ENCODE measurements at regions not wholly inside any gene's neighbourhood (a gene's known extent, or its start where the extent isn't known, plus 50 kb on each side); places are given as distances from the start of the nearest gene placed in this dataset.

DNA sequence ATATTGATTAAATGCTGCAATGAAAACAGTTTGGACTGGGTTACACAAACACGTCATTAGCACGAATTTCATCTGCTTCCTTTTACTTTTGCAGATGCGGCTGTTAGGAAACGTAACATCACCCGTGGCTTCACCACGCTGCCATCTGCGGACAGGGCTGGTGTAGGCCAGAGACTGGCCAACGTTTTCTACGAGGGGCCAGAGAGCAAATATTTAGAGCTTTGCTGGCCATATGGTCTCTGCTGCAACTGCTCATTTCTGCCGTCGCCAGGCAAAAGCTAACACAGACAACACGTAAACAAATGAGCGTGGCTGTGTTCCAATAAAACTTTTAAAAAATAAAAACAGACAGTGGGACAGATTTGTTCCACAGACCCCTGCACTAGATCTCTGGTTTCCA is 96.6 kb downstream of the ENGASE start:
- TF ChIP-seq, protein P1, sequence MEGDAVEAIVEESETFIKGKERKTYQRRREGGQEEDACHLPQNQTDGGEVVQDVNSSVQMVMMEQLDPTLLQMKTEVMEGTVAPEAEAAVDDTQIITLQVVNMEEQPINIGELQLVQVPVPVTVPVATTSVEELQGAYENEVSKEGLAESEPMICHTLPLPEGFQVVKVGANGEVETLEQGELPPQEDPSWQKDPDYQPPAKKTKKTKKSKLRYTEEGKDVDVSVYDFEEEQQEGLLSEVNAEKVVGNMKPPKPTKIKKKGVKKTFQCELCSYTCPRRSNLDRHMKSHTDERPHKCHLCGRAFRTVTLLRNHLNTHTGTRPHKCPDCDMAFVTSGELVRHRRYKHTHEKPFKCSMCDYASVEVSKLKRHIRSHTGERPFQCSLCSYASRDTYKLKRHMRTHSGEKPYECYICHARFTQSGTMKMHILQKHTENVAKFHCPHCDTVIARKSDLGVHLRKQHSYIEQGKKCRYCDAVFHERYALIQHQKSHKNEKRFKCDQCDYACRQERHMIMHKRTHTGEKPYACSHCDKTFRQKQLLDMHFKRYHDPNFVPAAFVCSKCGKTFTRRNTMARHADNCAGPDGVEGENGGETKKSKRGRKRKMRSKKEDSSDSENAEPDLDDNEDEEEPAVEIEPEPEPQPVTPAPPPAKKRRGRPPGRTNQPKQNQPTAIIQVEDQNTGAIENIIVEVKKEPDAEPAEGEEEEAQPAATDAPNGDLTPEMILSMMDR (IDR thresholded peaks at IDR 0.05) = no peak
- H3K27me3 ChIP-seq = peaks cover 4% of the 10 kb centered on the region
- intact Hi-C loops (cut with DNase I) = no loop called here

DNA sequence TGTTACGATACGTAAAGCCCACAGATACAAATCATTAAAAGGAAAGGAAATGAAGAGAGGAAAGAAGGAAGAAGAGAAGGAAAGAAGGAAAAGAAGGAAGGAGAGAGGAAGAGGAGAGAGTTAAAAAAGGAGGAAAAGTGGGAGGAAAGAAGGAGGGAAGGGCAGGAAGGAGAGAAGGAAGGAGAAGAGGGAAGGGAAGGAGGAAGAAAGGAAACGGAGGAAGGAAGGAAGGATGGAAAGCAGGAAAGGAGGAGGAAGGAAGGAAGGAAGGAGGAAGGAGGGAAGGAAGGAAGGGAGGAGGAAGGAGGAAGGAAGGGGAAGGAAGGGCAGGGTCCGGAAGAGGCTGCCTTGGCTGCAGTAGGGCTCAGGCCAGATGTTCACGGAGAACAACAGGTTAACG is 95.2 kb downstream of the ENGASE start:
- H3K4me3 ChIP-seq = no peak overlapping the region
- TF ChIP-seq, protein P1 (IDR thresholded peaks at IDR 0.05) = no peak
- intact Hi-C loops (cut with DNase I) = no loop called here
- peaks cover 8% of the 10 kb centered on the region for H3K27me3 ChIP-seq
- no peak overlapping the region for H3K27ac ChIP-seq
- no peaks in the 10 kb centered on the region for H3K9me3 ChIP-seq
- DNase-seq (ENCODE audit: low spot score in 2 of 2) = no peak
- no peaks in the 10 kb centered on the region for H3K4me1 ChIP-seq
- no peaks in the 10 kb centered on the region for H3K36me3 ChIP-seq

More for the DNA sequence above, 96.6 kb downstream of the ENGASE start:
- H3K4me1 ChIP-seq = no peaks in the 10 kb centered on the region
- H3K27ac ChIP-seq = no peak overlapping the region
- H3K4me3 ChIP-seq = no peak overlapping the region
- no peaks in the 10 kb centered on the region for H3K36me3 ChIP-seq
- H3K9me3 ChIP-seq = no peaks in the 10 kb centered on the region
- no peak for DNase-seq (ENCODE audit: low spot score in 2 of 2)

DNA sequence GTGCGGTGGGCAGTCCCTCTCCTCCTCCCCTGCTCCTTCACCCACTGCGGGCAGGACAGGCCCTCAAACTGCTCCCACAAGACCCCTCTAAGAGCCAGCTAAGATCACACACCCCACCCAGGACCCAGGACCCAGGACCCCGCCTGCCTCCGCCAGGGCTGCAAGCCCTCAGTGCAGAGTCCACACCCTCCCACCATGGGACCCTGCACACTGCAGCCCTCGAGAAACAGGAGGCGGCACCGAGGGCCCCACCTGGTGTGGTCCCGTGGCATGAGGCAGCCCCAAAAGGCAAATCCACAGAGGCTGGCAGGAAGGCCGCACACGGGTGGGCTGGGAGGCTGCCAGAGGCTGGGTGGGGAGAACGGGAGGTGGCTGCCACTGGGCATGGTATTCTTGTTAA is 94.7 kb downstream of the ENGASE start:
- H3K9me3 ChIP-seq = no peaks in the 10 kb centered on the region
- H3K4me1 ChIP-seq = no peaks in the 10 kb centered on the region
- intact Hi-C loops (cut with DNase I) = no loop called here
- H3K27me3 ChIP-seq = peaks cover 8% of the 10 kb centered on the region
- H3K36me3 ChIP-seq = no peaks in the 10 kb centered on the region
- TF ChIP-seq, protein P1 (IDR thresholded peaks at IDR 0.05) = no peak
- H3K27ac ChIP-seq = no peak overlapping the region
- H3K4me3 ChIP-seq = no peak overlapping the region
- no peak for DNase-seq (ENCODE audit: low spot score in 2 of 2)

DNA sequence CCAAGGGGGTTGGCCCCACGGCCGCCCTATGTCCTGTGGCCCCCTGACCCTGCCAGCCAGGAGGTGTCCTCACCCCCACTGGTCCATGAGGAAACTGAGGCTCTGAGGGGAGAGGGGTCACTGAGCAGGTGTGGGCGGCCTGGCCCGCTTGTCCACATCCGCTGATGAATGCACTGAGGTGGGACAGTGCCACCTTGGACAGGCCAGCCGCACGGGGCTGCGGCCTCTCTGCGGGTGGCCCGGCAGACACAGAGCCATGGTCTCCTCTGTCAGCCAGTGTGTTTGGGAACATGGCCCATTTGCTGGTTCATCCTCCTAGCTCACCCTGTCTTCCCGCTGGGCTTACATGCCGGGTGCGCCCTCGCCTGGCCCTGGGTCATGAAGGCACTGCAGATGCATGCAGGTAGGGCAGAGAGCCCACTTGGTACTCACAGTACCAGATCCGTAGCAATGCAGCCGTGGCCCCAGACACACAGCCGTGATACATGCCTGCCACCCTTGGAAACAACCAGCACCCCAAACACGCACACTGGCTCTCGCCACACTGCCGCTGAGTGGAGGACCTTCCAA is 93.9 kb downstream of the ENGASE start:
- intact Hi-C loops (cut with DNase I) = no loop called here
- TF ChIP-seq, protein P1 (IDR thresholded peaks at IDR 0.05) = no peak

DNA sequence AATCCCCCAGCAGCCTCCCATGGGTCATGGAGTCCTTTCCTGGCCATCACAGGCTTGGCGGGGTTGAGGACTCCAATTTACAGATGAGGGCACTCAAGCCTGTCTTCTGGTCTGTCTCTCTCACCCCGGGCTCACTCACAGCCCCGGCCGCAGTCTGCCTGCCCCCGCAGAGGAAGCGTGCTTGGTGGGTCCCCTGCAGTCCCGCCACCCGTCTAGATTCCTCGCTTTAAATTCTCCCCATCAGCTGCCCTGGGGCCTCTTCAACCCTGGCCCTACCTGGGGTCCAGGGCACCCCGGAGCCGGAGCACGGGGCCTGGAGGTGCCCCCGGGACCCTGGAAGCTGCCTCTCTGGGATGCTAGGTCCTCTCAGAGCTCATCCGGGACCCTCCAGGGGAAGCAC is 92.9 kb downstream of the ENGASE start:
- no peaks in the 10 kb centered on the region for H3K4me1 ChIP-seq
- DNase-seq (ENCODE audit: low spot score in 2 of 2) = no peak
- H3K36me3 ChIP-seq = no peaks in the 10 kb centered on the region
- no peaks in the 10 kb centered on the region for H3K9me3 ChIP-seq
- no peak overlapping the region for H3K4me3 ChIP-seq
- intact Hi-C loops (cut with DNase I) = no loop called here
- TF ChIP-seq, protein P1 (IDR thresholded peaks at IDR 0.05) = no peak
- H3K27me3 ChIP-seq = peaks cover 8% of the 10 kb centered on the region
- no peak overlapping the region for H3K27ac ChIP-seq

More for the DNA sequence above, 93.9 kb downstream of the ENGASE start:
- Histone ChIP-seq H3K36me3 (no peaks in the 10 kb centered on the region), H3K27ac (no peak overlapping the region), H3K4me3 (no peak overlapping the region), H3K9me3 (no peaks in the 10 kb centered on the region), H3K27me3 (peaks cover 8% of the 10 kb centered on the region), H3K4me1 (no peaks in the 10 kb centered on the region)
- DNase-seq (ENCODE audit: low spot score in 2 of 2) = no peak

All from ascending aorta (tissue), 2 donors.